DOHH2 (cell line): ENCODE measurements at regions not wholly inside any gene's neighbourhood (a gene's known extent, or its start where the extent isn't known, plus 50 kb on each side); places are given as distances from the start of the nearest gene placed in this dataset.

Experiments
- CTCF ChIP-seq: fragments of 200-600 bp; sonication (generic); IDR thresholded peaks from one replicate; pipeline ENCODE4 v1.5.1; 2014; ENCODE audit warnings: antibody characterized with exemption, mild to moderate bottlenecking, low read depth, low read length; ENCODE audit not compliant: poor library complexity, severe bottlenecking
- EZH2phosphoT487 ChIP-seq: fragments of 200-600 bp; sonication (generic); IDR thresholded peaks from 2 replicates; pipeline ENCODE4 v1.6.1; 2017; ENCODE audit warnings: borderline replicate concordance, mild to moderate bottlenecking, antibody characterized with exemption, low read length, moderate library complexity, mixed read lengths

GRCh38 chr4:71930459-71930858 lies 101.3 kb upstream of the NPFFR2 start:
- no peak for TF ChIP-seq CTCF
- TF ChIP-seq EZH2phosphoT487, result no peak
